IPS-15b (cell line): ENCODE measurements at regions not wholly inside any gene's neighbourhood (a gene's known extent, or its start where the extent isn't known, plus 50 kb on each side); places are given as distances from the start of the nearest gene placed in this dataset.

ENCODE experiments used
- H3K27me3 ChIP-seq: one replicate; pipeline ENCODE4 v1.6.1; 2013; ENCODE audit warnings: low read length; ENCODE audit not compliant: control insufficient read depth, insufficient read depth
- H3K36me3 ChIP-seq: one replicate; pipeline ENCODE4 v1.6.1; 2013; ENCODE audit warnings: low read length; ENCODE audit not compliant: control insufficient read depth, insufficient read depth
- H3K4me1 ChIP-seq: one replicate; pipeline ENCODE4 v1.6.1; 2013; ENCODE audit warnings: mild to moderate bottlenecking, low read length; ENCODE audit not compliant: control insufficient read depth, insufficient read depth
- H3K4me3 ChIP-seq: one replicate; pipeline ENCODE4 v1.5.1; 2013; ENCODE audit warnings: low read depth, low read length
- H3K9ac ChIP-seq: one replicate; pipeline ENCODE4 v1.6.1; 2013; ENCODE audit warnings: low read depth, mild to moderate bottlenecking, low read length
- H3K9me3 ChIP-seq: one replicate; pipeline ENCODE4 v1.6.1; 2013; ENCODE audit warnings: mild to moderate bottlenecking, low read length; ENCODE audit not compliant: control insufficient read depth, insufficient read depth

DNA sequence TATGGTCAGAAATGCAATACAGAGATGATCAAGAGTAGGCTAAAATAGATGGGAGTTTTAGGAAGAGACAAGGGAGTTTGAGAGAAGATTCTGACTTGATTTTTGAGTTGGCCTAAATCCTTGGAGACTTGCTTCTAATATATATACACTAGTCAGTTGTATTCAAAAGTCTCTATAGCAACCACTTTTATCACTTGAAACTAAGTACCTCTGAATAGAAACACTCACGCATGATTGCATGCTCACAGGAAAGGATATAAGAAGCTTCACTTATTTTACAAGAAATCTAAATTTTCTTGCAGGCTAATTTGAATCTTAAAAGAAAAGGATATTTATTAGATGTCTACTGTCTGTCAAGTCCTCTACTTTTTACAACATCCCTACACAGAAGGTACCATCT is 316.8 kb downstream of the SNAPC1 start:
- H3K27me3 ChIP-seq = no peaks in the 10 kb centered on the region
- no peaks in the 10 kb centered on the region for H3K4me1 ChIP-seq
- H3K9me3 ChIP-seq = no peaks in the 10 kb centered on the region
- H3K36me3 ChIP-seq = no peaks in the 10 kb centered on the region
- H3K4me3 ChIP-seq = no peak overlapping the region
- no peak overlapping the region for H3K9ac ChIP-seq

DNA sequence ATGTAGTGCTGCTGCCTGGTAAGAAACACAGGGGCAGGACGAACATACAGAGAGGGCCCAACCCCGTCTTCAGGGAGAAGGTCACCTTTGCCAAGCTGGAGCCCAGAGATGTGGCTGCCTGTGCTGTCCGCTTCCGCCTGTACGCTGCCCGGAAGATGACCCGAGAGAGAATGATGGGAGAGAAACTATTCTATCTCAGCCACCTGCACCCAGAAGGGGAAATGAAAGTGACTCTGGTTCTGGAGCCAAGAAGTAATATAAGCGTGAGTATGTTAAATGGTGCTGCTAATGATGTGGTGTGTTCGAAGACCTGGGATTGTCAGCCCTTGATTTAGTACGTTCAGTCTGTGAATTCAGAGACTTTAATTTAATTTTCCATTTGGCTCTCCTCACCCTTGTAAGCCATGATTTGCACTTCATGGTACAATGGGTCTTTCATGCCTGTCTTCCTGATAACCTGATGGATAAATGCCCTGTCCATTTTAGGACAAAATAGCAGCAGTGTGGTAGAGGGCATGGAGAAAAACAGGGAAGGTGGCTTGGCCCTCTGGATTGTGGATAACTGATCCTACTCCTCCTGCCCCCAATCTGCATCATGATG is 318.9 kb downstream of the SNAPC1 start:
- H3K4me1 ChIP-seq = no peaks in the 10 kb centered on the region
- no peaks in the 10 kb centered on the region for H3K27me3 ChIP-seq
- H3K9me3 ChIP-seq = no peaks in the 10 kb centered on the region

DNA sequence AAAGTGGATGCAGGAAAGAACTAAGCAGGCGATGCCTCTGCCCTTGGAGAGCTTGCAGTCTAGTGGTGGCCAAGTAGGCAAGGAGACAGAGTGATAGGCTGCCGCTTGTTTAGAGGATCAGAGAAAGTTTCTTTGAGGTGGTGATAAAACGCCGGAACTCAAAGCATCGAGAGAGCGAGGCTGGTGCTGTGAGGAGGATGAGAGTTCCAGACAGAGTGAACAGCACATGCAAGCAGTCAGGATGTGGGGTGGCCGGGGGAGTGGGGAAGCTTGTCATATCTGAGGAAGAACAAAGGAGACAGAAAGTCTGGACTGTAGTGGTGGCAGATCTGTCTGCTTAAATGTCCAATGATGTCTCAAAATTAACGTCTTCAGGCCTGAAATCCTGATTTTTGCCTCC is 319.7 kb downstream of the SNAPC1 start:
- no peaks in the 10 kb centered on the region for H3K27me3 ChIP-seq
- no peaks in the 10 kb centered on the region for H3K9me3 ChIP-seq
- H3K4me3 ChIP-seq = no peak overlapping the region
- no peaks in the 10 kb centered on the region for H3K4me1 ChIP-seq
- H3K9ac ChIP-seq = no peak overlapping the region
- H3K36me3 ChIP-seq = no peaks in the 10 kb centered on the region

More for the DNA sequence above, 318.9 kb downstream of the SNAPC1 start:
- H3K4me3 ChIP-seq = no peak overlapping the region
- no peak overlapping the region for H3K9ac ChIP-seq
- no peaks in the 10 kb centered on the region for H3K36me3 ChIP-seq

DNA sequence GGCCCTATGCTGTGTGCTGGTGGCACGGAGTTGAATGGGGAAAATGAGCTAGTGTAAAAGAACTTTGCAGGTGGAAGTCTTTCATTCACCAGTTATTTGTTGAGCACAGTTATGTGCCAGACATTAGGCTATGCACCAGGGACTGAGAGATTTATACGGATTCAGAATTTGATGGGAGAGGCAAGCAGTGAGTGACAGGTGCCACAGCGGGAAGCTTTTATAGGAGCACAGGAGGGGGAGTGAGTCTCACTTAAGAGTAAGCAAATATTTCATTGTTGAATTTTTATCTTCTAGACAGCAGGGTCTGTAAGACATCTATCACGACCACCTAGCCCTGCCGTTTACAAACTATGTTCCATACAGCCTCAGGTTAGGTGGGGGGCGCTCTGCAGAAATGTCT is 320.6 kb downstream of the SNAPC1 start:
- Histone ChIP-seq H3K27me3 (no peaks in the 10 kb centered on the region), H3K4me1 (no peaks in the 10 kb centered on the region), H3K9me3 (no peaks in the 10 kb centered on the region), H3K4me3 (no peak overlapping the region), H3K36me3 (no peaks in the 10 kb centered on the region), H3K9ac (no peak overlapping the region)

DNA sequence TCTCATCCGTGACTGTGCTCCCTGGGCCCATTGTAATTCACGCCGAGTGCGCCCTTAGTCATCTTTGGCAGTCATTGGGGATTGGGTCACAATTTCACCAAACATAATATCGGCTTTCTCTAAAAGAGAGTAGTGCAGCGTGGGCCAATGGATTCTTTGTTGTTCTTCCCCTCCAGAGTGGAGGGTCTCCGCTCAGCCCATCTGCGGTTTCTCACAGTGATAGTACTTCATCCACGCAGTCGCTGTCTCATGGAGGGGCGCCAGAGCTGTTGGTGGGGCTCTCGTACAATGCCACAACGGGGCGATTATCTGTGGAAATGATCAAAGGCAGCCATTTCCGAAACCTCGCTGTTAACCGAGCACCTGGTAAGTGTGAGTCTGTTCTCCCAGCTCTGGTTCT is 321.8 kb downstream of the SNAPC1 start:
- H3K9me3 ChIP-seq = no peaks in the 10 kb centered on the region
- no peak overlapping the region for H3K4me3 ChIP-seq
- no peaks in the 10 kb centered on the region for H3K4me1 ChIP-seq
- H3K9ac ChIP-seq = no peak overlapping the region
- no peaks in the 10 kb centered on the region for H3K36me3 ChIP-seq
- H3K27me3 ChIP-seq = no peaks in the 10 kb centered on the region

DNA sequence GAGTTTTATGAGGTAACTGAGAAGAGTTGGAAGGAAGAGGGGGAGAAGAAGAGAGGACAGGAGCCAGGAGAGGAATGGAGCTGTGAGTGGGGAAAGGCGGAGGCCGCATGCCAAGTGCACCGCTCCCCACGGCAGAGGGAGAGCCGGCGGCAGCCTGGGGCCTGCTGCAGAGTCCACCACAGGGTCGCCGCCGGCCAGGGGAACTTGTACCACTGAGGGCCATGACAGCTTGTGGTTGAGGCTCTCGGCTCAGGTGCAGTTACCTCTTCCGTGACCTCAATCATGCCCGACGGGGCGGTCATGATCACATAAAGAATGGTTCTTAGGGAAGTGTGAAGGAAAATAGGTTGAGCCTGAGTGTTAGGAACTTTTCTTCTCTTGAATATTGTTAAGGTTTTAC is 325.0 kb downstream of the SNAPC1 start:
- Histone ChIP-seq H3K9ac (no peak overlapping the region), H3K27me3 (no peaks in the 10 kb centered on the region), H3K9me3 (no peaks in the 10 kb centered on the region)

DNA sequence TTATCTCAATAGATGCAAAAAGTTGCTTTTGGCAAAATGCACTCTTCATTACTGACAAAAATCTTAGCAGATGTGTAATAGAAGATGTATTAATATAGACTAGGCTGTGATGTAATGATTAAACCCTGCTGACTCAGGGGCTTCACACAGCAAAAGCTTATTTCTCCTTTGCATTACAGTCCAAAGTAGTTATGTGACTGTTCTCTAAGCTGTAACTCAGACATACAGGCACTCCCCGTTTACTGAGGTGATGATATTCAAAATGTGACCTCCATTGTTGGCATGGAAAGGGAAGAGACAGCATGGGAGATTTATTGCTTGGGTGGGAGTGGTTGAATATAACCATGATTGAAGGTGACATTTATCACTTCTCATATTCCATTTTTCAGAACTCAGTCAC is 331.5 kb downstream of the SNAPC1 start:
- Histone ChIP-seq H3K9ac (no peak overlapping the region), H3K4me1 (no peaks in the 10 kb centered on the region), H3K4me3 (no peak overlapping the region), H3K27me3 (no peaks in the 10 kb centered on the region), H3K36me3 (no peaks in the 10 kb centered on the region), H3K9me3 (no peaks in the 10 kb centered on the region)

More for the DNA sequence above, 325.0 kb downstream of the SNAPC1 start:
- Histone ChIP-seq H3K4me3 (no peak overlapping the region), H3K4me1 (no peaks in the 10 kb centered on the region), H3K36me3 (no peaks in the 10 kb centered on the region)

DNA sequence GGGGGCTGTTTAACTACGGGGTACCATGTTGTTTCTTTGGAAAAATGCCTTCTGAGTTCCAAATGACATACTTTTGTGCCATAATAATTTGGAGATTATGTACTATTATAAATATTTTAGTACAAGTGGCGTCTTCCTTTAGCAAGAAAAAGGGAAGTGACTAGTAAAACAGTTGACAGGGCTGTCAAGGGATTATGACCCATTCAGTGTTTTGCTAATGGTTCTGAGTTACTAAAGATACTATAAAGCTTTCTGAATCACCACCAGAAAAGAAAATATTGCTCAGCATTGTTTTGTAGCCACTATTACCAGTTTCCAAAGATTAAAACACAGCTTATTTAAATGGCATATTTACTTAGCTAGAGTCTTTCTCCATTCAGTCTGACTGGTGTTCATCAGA is 334.9 kb downstream of the SNAPC1 start:
- no peaks in the 10 kb centered on the region for H3K4me1 ChIP-seq
- no peak overlapping the region for H3K4me3 ChIP-seq
- H3K36me3 ChIP-seq = no peaks in the 10 kb centered on the region
- H3K9ac ChIP-seq = no peak overlapping the region
- H3K27me3 ChIP-seq = no peaks in the 10 kb centered on the region
- no peaks in the 10 kb centered on the region for H3K9me3 ChIP-seq

DNA sequence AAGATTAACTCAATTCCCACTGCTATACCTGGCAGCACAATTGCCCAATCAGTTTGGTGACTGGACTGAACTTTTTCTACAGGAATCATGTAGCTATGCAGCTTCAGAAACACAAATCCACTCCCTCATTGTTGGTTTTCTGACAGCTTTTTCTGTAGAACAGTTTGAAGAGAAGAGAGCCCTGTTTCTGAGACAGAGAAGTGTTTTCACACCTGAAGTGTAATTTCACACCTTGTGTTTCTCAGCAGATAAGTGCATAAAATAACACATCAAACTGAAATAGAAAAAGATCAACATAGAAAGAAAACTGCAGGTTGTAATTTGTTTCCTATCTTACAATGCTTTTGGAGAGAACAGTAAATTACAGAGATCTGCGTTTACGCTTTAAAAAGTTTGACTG is 335.6 kb downstream of the SNAPC1 start:
- no peaks in the 10 kb centered on the region for H3K27me3 ChIP-seq
- no peaks in the 10 kb centered on the region for H3K9me3 ChIP-seq
- H3K4me1 ChIP-seq = no peaks in the 10 kb centered on the region
- no peaks in the 10 kb centered on the region for H3K36me3 ChIP-seq
- no peak overlapping the region for H3K4me3 ChIP-seq
- no peak overlapping the region for H3K9ac ChIP-seq

DNA sequence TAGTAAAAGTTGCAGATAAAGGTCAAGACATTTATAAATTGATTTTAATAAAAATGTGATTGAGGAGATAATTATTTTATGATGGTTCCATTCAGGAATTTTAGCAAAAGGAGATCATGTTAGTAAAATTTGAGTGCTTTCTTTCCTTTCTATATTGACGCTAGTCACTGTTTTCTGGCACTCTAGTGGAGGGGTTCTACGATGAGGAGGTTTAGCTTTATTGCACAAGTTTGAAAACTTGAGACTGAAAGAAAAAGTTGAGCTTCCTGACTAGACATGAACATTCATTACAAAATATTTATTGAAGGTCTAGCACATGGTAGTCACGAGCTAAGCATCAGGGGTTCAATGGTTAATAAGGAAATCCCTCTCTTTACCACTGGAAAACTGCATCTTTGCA is 336.1 kb downstream of the SNAPC1 start:
- Histone ChIP-seq H3K9ac (no peak overlapping the region), H3K9me3 (no peaks in the 10 kb centered on the region), H3K4me1 (no peaks in the 10 kb centered on the region), H3K4me3 (no peak overlapping the region), H3K27me3 (no peaks in the 10 kb centered on the region), H3K36me3 (no peaks in the 10 kb centered on the region)

DNA sequence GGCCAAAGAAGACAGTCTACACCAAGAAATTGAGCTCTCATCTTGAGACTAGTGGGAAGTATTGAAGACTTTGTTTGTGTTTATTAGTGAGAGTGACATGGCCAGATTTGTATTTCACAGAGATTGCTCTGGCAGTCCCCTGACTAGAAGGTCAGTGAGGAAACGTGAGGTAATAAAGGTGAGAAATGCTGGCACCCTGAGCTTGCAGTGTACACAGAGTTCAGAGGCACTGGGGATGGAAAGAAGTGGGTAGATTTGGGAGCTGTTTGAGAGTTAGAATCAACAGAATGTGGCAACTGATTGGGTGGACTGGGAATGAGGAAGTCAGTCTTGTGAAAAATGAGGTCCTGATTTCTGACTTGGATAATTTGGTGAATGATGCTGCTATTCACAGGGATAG is 336.9 kb downstream of the SNAPC1 start:
- no peaks in the 10 kb centered on the region for H3K9me3 ChIP-seq
- H3K9ac ChIP-seq = no peak overlapping the region
- H3K4me3 ChIP-seq = no peak overlapping the region
- no peaks in the 10 kb centered on the region for H3K4me1 ChIP-seq
- H3K36me3 ChIP-seq = no peaks in the 10 kb centered on the region
- H3K27me3 ChIP-seq = no peaks in the 10 kb centered on the region

DNA sequence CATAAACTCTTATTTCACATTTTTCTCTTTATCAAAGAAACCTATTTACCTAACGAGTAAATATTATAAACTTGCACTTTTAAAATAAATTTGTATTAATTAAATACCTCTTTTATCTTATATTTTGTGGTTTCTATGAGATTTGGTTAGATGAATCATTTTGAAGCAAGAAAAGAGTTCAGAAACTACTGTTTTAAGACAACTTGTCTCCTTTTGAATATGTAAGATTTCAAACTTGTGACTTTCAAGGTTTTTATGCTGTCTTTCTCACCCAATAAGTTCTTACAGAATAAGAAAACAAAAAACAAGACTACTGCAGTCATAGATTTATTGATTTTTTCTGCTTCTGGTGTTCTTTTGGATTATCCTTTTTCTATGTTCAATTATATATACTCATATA is 339.0 kb downstream of the SNAPC1 start:
- no peaks in the 10 kb centered on the region for H3K27me3 ChIP-seq
- no peaks in the 10 kb centered on the region for H3K36me3 ChIP-seq
- no peaks in the 10 kb centered on the region for H3K4me1 ChIP-seq
- H3K9me3 ChIP-seq = no peaks in the 10 kb centered on the region
- no peak overlapping the region for H3K9ac ChIP-seq
- H3K4me3 ChIP-seq = no peak overlapping the region
